Testis (tissue), 2 donors: ENCODE measurements at regions not wholly inside any gene's neighbourhood (a gene's known extent, or its start where the extent isn't known, plus 50 kb on each side); places are given as distances from the start of the nearest gene placed in this dataset.

Source experiments
- POLR2A ChIP-seq: fragments of 450-650 bp; IDR thresholded peaks from one replicate; pipeline ENCODE4 v1.6.1; 2017; ENCODE audit warnings: antibody characterized with exemption, mild to moderate bottlenecking, moderate library complexity
- TF ChIP-seq, protein P1 (sequence below), 3 experiments: fragments of 450-650 bp in 2 of 3; fragments of 200-600 bp in 1 of 3; sonication (generic) in 1 of 3; IDR thresholded peaks; one replicate each; pipeline ENCODE4 v1.5.1; 2016 to 2019; ENCODE audit warnings: antibody characterized with exemption in 3 of 3, mild to moderate bottlenecking in 2 of 3, moderate library complexity in 1 of 3

DNA sequence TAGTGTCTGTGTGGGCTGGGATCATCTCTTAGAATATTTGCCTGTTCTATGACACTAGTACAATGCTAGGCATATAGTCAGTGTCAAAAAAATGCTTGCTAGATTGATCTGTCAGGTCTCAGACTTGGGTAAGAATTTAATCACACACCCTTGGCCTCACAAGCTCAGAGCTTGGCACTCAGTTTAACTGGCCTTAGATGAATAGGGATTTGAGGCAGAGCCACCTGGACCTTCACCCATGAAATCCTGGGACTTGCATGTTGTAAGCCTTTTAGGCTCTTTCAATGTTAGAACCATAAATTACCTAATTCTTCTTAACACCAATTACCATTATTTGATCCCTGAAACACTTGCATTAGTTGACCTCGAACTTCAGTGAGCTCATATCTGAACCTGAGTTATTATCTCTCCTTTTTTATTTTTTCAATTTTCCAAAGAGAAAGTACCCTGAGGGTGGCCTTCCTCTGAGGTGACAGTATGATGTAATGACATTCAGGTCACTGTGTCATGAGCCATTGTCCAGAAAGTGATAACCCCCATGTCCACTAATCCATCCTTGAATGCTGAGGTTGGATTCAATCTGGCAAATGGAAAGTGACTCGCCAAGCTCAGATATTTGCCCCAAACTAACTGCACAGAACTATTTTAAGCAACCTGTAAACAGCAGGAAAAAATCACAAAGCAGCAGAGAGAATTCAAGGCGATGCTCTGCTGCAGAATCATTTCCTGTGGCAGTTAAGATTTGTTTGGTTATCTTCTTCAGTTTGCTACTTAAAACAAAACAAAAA lies 615.2 kb upstream of the NR2F2 start:
- TF ChIP-seq, protein P1, sequence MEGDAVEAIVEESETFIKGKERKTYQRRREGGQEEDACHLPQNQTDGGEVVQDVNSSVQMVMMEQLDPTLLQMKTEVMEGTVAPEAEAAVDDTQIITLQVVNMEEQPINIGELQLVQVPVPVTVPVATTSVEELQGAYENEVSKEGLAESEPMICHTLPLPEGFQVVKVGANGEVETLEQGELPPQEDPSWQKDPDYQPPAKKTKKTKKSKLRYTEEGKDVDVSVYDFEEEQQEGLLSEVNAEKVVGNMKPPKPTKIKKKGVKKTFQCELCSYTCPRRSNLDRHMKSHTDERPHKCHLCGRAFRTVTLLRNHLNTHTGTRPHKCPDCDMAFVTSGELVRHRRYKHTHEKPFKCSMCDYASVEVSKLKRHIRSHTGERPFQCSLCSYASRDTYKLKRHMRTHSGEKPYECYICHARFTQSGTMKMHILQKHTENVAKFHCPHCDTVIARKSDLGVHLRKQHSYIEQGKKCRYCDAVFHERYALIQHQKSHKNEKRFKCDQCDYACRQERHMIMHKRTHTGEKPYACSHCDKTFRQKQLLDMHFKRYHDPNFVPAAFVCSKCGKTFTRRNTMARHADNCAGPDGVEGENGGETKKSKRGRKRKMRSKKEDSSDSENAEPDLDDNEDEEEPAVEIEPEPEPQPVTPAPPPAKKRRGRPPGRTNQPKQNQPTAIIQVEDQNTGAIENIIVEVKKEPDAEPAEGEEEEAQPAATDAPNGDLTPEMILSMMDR (IDR thresholded peaks at IDR 0.05): no peak
- no peak for TF ChIP-seq POLR2A
